ENCODE measurements at regions not wholly inside any gene's neighbourhood (a gene's known extent, or its start where the extent isn't known, plus 50 kb on each side); places are given as distances from the start of the nearest gene placed in this dataset.

DNA sequence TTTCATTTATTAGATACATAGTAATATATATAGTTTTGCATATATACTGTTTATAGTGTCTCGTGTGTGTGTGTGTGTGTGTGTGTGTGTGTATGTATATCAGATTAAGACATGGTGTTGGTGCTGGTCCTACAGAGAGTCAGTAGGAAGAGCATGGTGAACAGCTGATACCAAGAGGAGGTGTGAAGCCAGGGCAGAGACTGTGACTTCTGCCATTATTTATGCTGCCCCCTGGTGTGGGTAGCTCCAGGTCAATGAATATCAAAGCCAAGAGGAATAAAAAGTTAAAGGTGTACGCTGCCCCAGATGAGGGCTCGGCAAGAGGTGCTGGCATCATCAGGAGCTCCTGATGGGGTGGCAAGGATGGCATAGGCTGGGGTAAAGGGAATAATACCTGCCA lies 299.5 kb upstream of the RASGRP1 start:
- TF ChIP-seq, protein P1, sequence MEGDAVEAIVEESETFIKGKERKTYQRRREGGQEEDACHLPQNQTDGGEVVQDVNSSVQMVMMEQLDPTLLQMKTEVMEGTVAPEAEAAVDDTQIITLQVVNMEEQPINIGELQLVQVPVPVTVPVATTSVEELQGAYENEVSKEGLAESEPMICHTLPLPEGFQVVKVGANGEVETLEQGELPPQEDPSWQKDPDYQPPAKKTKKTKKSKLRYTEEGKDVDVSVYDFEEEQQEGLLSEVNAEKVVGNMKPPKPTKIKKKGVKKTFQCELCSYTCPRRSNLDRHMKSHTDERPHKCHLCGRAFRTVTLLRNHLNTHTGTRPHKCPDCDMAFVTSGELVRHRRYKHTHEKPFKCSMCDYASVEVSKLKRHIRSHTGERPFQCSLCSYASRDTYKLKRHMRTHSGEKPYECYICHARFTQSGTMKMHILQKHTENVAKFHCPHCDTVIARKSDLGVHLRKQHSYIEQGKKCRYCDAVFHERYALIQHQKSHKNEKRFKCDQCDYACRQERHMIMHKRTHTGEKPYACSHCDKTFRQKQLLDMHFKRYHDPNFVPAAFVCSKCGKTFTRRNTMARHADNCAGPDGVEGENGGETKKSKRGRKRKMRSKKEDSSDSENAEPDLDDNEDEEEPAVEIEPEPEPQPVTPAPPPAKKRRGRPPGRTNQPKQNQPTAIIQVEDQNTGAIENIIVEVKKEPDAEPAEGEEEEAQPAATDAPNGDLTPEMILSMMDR (IDR thresholded peaks at IDR 0.05; ENCODE audit: low read depth, low read length, poor library complexity, severe bottlenecking), result no peak
- no peak for TF ChIP-seq EZH2phosphoT487 (IDR thresholded peaks at IDR 0.05; ENCODE audit: borderline replicate concordance, low read length)
